SK-N-SH (cell line): ENCODE measurements at regions not wholly inside any gene's neighbourhood (a gene's known extent, or its start where the extent isn't known, plus 50 kb on each side); places are given as distances from the start of the nearest gene placed in this dataset.

Experiments used
- CTCF ChIA-PET: fragments of 300-600, 350-600 bp; formaldehyde crosslinking; extraction: SDS; loops from one replicate; lab custom pipeline; 2021; lab: Yijun Ruan, JAX
- POLR2A ChIA-PET: fragments of 350-600 bp; sonication (Branson Sonifier 250); formaldehyde crosslinking; extraction: SDS; loops from one replicate; lab custom pipeline; 2020; ENCODE audit warnings: antibody characterized with exemption, inconsistent platforms; lab: Yijun Ruan, JAX
- DNase-seq: peaks from one replicate; pipeline ENCODE4 v3.0.0; 2012
- H2AFZ ChIP-seq: fragments of 200-600 bp; sonication (generic); 2 replicates; pipeline ENCODE4 v1.8.1; 2016; ENCODE audit warnings: antibody characterized with exemption, mild to moderate bottlenecking, low read depth
- H3F3A ChIP-seq: fragments of 200-600 bp; sonication (generic); replicated peaks from 2 replicates; pipeline ENCODE3; 2016; ENCODE audit warnings: antibody characterized with exemption, mild to moderate bottlenecking; ENCODE audit not compliant: insufficient read depth
- H3K27ac ChIP-seq, 2 experiments: fragments of 200-500 bp in 1 of 2; fragments of 200-600 bp in 1 of 2; sonication (Bioruptor generic) in 1 of 2; sonication (generic), shearing (Covaris generic) in 1 of 2; 2 replicates each; pipeline versions ENCODE4 v1.5.1 to v1.6.1; 2014 to 2016; ENCODE audit warnings: low read depth in 2 of 2, inconsistent platforms in 1 of 2, low read length in 1 of 2, mild to moderate bottlenecking in 1 of 2, mixed read lengths in 1 of 2
- H3K27me3 ChIP-seq: fragments of 200-600 bp; sonication (generic), shearing (Covaris generic); 2 replicates; pipeline ENCODE4 v1.6.1; 2016; ENCODE audit warnings: mixed run types; ENCODE audit not compliant: insufficient read depth
- H3K36me3 ChIP-seq, 2 experiments: fragments of 200-500 bp in 1 of 2; fragments of 200-600 bp in 1 of 2; sonication (Bioruptor generic) in 1 of 2; sonication (generic) in 1 of 2; replicated peaks in 1 of 2; 2 replicates each; pipeline versions ENCODE3 to v1.5.1; 2014 to 2016; ENCODE audit warnings: low read length in 1 of 2, mild to moderate bottlenecking in 1 of 2; ENCODE audit not compliant: insufficient read depth in 2 of 2, control insufficient read depth in 1 of 2
- H3K4me1 ChIP-seq, 2 experiments: fragments of 200-500 bp in 1 of 2; fragments of 200-600 bp in 1 of 2; sonication (Bioruptor generic) in 1 of 2; sonication (generic), shearing (Covaris generic) in 1 of 2; 2 replicates each; pipeline versions ENCODE4 v1.5.1 to v1.6.1; 2014 to 2016; ENCODE audit warnings: low read depth in 1 of 2, low read length in 1 of 2, mixed run types in 1 of 2; ENCODE audit not compliant: insufficient read depth in 2 of 2, control insufficient read depth in 1 of 2
- H3K4me2 ChIP-seq: fragments of 200-600 bp; sonication (generic), shearing (Covaris generic); 2 replicates; pipeline ENCODE4 v1.6.1; 2017; ENCODE audit warnings: mixed run types
- H3K4me3 ChIP-seq, 2 experiments: fragments of 200-500 bp in 1 of 2; fragments of 200-600 bp in 1 of 2; sonication (Bioruptor generic) in 1 of 2; sonication (generic), shearing (Covaris generic) in 1 of 2; 2 replicates each; pipeline versions ENCODE4 v1.5.1 to v1.8.1; 2014 to 2016; ENCODE audit warnings: low read depth in 2 of 2, inconsistent platforms in 1 of 2, low read length in 1 of 2, mild to moderate bottlenecking in 1 of 2, mixed read lengths in 1 of 2, moderate library complexity in 1 of 2
- H3K79me2 ChIP-seq: fragments of 200-600 bp; sonication (generic); 2 replicates; pipeline ENCODE4 v1.8.1; 2017; ENCODE audit warnings: mild to moderate bottlenecking; ENCODE audit not compliant: insufficient read depth
- H3K9ac ChIP-seq: fragments of 200-600 bp; sonication (generic); 2 replicates; pipeline ENCODE4 v1.6.1; 2017; ENCODE audit warnings: mixed run types
- H3K9me2 ChIP-seq: fragments of 200-600 bp; sonication (generic); 2 replicates; pipeline ENCODE4 v1.6.1; 2017; ENCODE audit warnings: mixed run types
- H3K9me3 ChIP-seq: fragments of 200-600 bp; sonication (generic); 2 replicates; pipeline ENCODE4 v1.6.1; 2017; ENCODE audit warnings: mixed run types, mild to moderate bottlenecking, moderate library complexity
- H4K20me1 ChIP-seq: fragments of 200-600 bp; sonication (generic); 2 replicates; pipeline ENCODE4 v1.6.1; 2017; ENCODE audit warnings: mild to moderate bottlenecking, mixed run types; ENCODE audit not compliant: insufficient read depth
- CHD2 ChIP-seq: fragments of 150-350 bp; IDR thresholded peaks from 2 replicates; pipeline ENCODE4 v1.6.1; 2018; ENCODE audit warnings: low read length; ENCODE audit not compliant: partially characterized antibody
- CTCF ChIP-seq: fragments of 200-600 bp; sonication (generic); IDR thresholded peaks from 2 replicates; pipeline ENCODE4 v1.6.1; 2017; ENCODE audit warnings: antibody characterized with exemption, mild to moderate bottlenecking, moderate library complexity
- ELF1 ChIP-seq: IDR thresholded peaks from 2 replicates; pipeline ENCODE4 v1.4.0; 2012
- EP300 ChIP-seq, 2 experiments: IDR thresholded peaks; 2 replicates each; pipeline versions ENCODE4 v1.4.0 to v1.6.1; 2012; ENCODE audit warnings: borderline replicate concordance in 1 of 2, low read depth in 1 of 2, low read length in 1 of 2
- EZH2phosphoT487 ChIP-seq: fragments of 200-600 bp; sonication (generic); IDR thresholded peaks from 2 replicates; pipeline ENCODE4 v1.6.1; 2017; ENCODE audit warnings: low read depth, mixed run types, mild to moderate bottlenecking, antibody characterized with exemption, moderate library complexity, borderline replicate concordance
- FOSL2 ChIP-seq: IDR thresholded peaks from 2 replicates; pipeline ENCODE4 v1.4.0; 2012; ENCODE audit warnings: low read depth, mild to moderate bottlenecking, moderate library complexity, borderline replicate concordance
- FOXM1 ChIP-seq: IDR thresholded peaks from 2 replicates; pipeline ENCODE4 v1.4.0; 2012; ENCODE audit warnings: low read depth, mild to moderate bottlenecking
- GABPA ChIP-seq: IDR thresholded peaks from 2 replicates; pipeline ENCODE4 v1.4.0; 2012; ENCODE audit warnings: low read depth, mild to moderate bottlenecking
- IRF3 ChIP-seq: fragments of 150-350 bp; IDR thresholded peaks from 2 replicates; pipeline ENCODE4 v1.6.1; 2016; ENCODE audit warnings: mild to moderate bottlenecking, low read depth, low read length
- NFIC ChIP-seq: IDR thresholded peaks from 2 replicates; pipeline ENCODE4 v1.4.0; 2012; ENCODE audit warnings: borderline replicate concordance
- PBX3 ChIP-seq: IDR thresholded peaks from 2 replicates; pipeline ENCODE4; 2012
- RAD21 ChIP-seq: IDR thresholded peaks from 2 replicates; pipeline ENCODE4 v1.6.1; 2012; ENCODE audit warnings: mild to moderate bottlenecking, low read length
- RCOR1 ChIP-seq: fragments of 150-350 bp; IDR thresholded peaks from 2 replicates; pipeline ENCODE4 v1.6.1; 2017; ENCODE audit warnings: antibody characterized with exemption, low read length
- REST ChIP-seq: IDR thresholded peaks from 2 replicates; pipeline ENCODE4 v1.6.1; 2012; ENCODE audit warnings: mild to moderate bottlenecking, low read depth, low read length, moderate library complexity
- RFX5 ChIP-seq: IDR thresholded peaks from 2 replicates; pipeline ENCODE4 v1.6.1; 2012; ENCODE audit warnings: mild to moderate bottlenecking, improper control_type of control experiment, low read length
- RXRA ChIP-seq: IDR thresholded peaks from 2 replicates; pipeline ENCODE4 v1.4.0; 2012; ENCODE audit warnings: low read depth, mild to moderate bottlenecking, borderline replicate concordance
- SMC3 ChIP-seq: IDR thresholded peaks from 2 replicates; pipeline ENCODE4 v1.6.1; 2012; ENCODE audit warnings: low read depth, low read length, improper control_type of control experiment
- TAF1 ChIP-seq: IDR thresholded peaks from 2 replicates; pipeline ENCODE4 v1.6.1; 2012; ENCODE audit warnings: low read depth, mild to moderate bottlenecking, low read length, moderate library complexity, borderline replicate concordance
- TCF12 ChIP-seq: IDR thresholded peaks from 2 replicates; pipeline ENCODE4 v1.4.0; 2012
- YY1 ChIP-seq: IDR thresholded peaks from 2 replicates; pipeline ENCODE4 v1.4.0; 2012; ENCODE audit warnings: low read depth, mild to moderate bottlenecking
- ZBTB33 ChIP-seq: IDR thresholded peaks from 2 replicates; pipeline ENCODE4 v1.4.0; 2012; ENCODE audit warnings: low read depth, borderline replicate concordance
- WGBS: methylation state at CpG from one replicate; pipeline ENCODE4 v1.1.6; 2017; ENCODE audit warnings: low lambda C conversion rate; 5-methylcytosine and 5-hydroxymethylcytosine counted together

GRCh38 chr1:209402697-209403096 is 180.8 kb upstream of the CAMK1G start:
- H3K27ac ChIP-seq = no peak overlapping the region
- no peaks in the 10 kb centered on the region for H3K79me2 ChIP-seq
- no peaks in the 10 kb centered on the region for H4K20me1 ChIP-seq
- CTCF ChIA-PET = interaction anchor here (1.2 kb wide), 1 partner anchor 87 kb away, joined by 3 read pairs; no protein-coding TSS in a partner anchor
- H3K27me3 ChIP-seq = no peaks in the 10 kb centered on the region
- H3K9me3 ChIP-seq = no peaks in the 10 kb centered on the region
- no peaks in the 10 kb centered on the region for H3F3A ChIP-seq
- no peak overlapping the region for H3K4me3 ChIP-seq
- POLR2A ChIA-PET = no interaction called here
- no peak overlapping the region for H3K4me2 ChIP-seq
- 44% methylated on average over 2 of the region's 2 CpGs for WGBS
- H3K4me1 ChIP-seq = peaks cover 19% of the 10 kb centered on the region in 2 experiments; a peak in 3 of 4 replicates
- H2AFZ ChIP-seq = no peak overlapping the region
- H3K9ac ChIP-seq = no peak overlapping the region
- no peaks in the 10 kb centered on the region for H3K9me2 ChIP-seq
- H3K36me3 ChIP-seq = no peaks in the 10 kb centered on the region
- DNase-seq = no peak
- TF ChIP-seq RAD21 (no peak), FOXM1 (no peak), ELF1 (no peak), RCOR1 (no peak), RXRA (no peak), NFIC (no peak), GABPA (no peak), YY1 (no peak), SMC3 (no peak), EP300 (IDR thresholded peaks at IDR 0.05; ENCODE audit: borderline replicate concordance in 1 of 2, low read depth in 1 of 2, low read length in 1 of 2) (no peak), FOSL2 (no peak), TAF1 (no peak), IRF3 (no peak)

GRCh38 chr1:209403921-209404320 is 179.6 kb upstream of the CAMK1G start:
- H3K27ac ChIP-seq = no peak overlapping the region
- no peak overlapping the region for H3K9ac ChIP-seq
- H3K9me3 ChIP-seq = no peaks in the 10 kb centered on the region
- 84% methylated on average over 6 of the region's 7 CpGs for WGBS
- H3K4me3 ChIP-seq = no peak overlapping the region
- no peaks in the 10 kb centered on the region for H3F3A ChIP-seq
- DNase-seq = no peak
- H3K4me1 ChIP-seq = peaks cover 7 to 14% of the 10 kb centered on the region in 2 experiments; a peak in 3 of 4 replicates
- H3K4me2 ChIP-seq = no peak overlapping the region
- H2AFZ ChIP-seq = no peak overlapping the region
- no peaks in the 10 kb centered on the region for H4K20me1 ChIP-seq
- POLR2A ChIA-PET = no interaction called here
- no peaks in the 10 kb centered on the region for H3K27me3 ChIP-seq
- H3K79me2 ChIP-seq = no peaks in the 10 kb centered on the region
- CTCF ChIA-PET = interaction anchor here (1.6 kb wide), 1 partner anchor 8 kb away, joined by 6 read pairs; no protein-coding TSS in a partner anchor
- H3K36me3 ChIP-seq = no peaks in the 10 kb centered on the region
- no peaks in the 10 kb centered on the region for H3K9me2 ChIP-seq
- TF ChIP-seq EZH2phosphoT487 = no peak
- TF ChIP-seq CHD2 = no peak
- no peak for TF ChIP-seq ZBTB33
- TF ChIP-seq RAD21 = no peak
- no peak for TF ChIP-seq PBX3
- TF ChIP-seq REST = no peak
- TF ChIP-seq RFX5 = no peak
- TF ChIP-seq TCF12 = no peak
- no peak for TF ChIP-seq CTCF
